Activated naive CD8-positive, alpha-beta T cell treated with anti-CD3 and anti-CD28 coated beads for 36 hours (primary cell): ENCODE measurements at regions not wholly inside any gene's neighbourhood (a gene's known extent, or its start where the extent isn't known, plus 50 kb on each side); places are given as distances from the start of the nearest gene placed in this dataset.
"Not testable (repeated sequence)": the region's sequence is repeated elsewhere in the genome, so short reads cannot be mapped to it uniquely, and the experiment has no call there.

Experiments
- DNase-seq: peaks from one replicate; pipeline ENCODE4 v3.0.0; 2021
- H3K27ac Mint-ChIP-seq: one replicate; pipeline ENCODE4 v1.8.0; 2022; ENCODE audit warnings: mild to moderate bottlenecking, moderate library complexity, mixed read lengths
- H3K27me3 Mint-ChIP-seq: one replicate; pipeline ENCODE4 v1.8.0; 2022; ENCODE audit warnings: mild to moderate bottlenecking, mixed read lengths
- H3K36me3 Mint-ChIP-seq: one replicate; pipeline ENCODE4 v1.8.0; 2021; ENCODE audit warnings: mild to moderate bottlenecking, mixed read lengths
- H3K4me1 Mint-ChIP-seq: one replicate; pipeline ENCODE4 v1.8.0; 2021; ENCODE audit warnings: mixed read lengths
- H3K4me3 Mint-ChIP-seq: one replicate; pipeline ENCODE4 v1.8.0; 2022; ENCODE audit warnings: mild to moderate bottlenecking, moderate library complexity, mixed read lengths
- H3K9me3 Mint-ChIP-seq: one replicate; pipeline ENCODE4 v1.8.0; 2022; ENCODE audit warnings: mixed read lengths

- not testable (repeated sequence) for H3K27me3 Mint-ChIP-seq, H3K9me3 Mint-ChIP-seq, H3K36me3 Mint-ChIP-seq, H3K4me1 Mint-ChIP-seq, DNase-seq, H3K4me3 Mint-ChIP-seq, H3K27ac Mint-ChIP-seq
Measured at GRCh38 chr2:156781677-156782076, 345.5 kb downstream of the GPD2 start.

GRCh38 chr2:156784020-156784701, 348.0 kb downstream of the GPD2 start:
- Mint-ChIP-seq H3K4me1 (no peaks in the 10 kb centered on the region), H3K27me3 (no peaks in the 10 kb centered on the region), H3K27ac (no peak overlapping the region), H3K4me3 (no peak overlapping the region), H3K36me3 (no peaks in the 10 kb centered on the region), H3K9me3 (no peaks in the 10 kb centered on the region)
- no peak for DNase-seq

- Mint-ChIP-seq H3K27me3 (no peaks in the 10 kb centered on the region), H3K4me1 (no peaks in the 10 kb centered on the region), H3K36me3 (no peaks in the 10 kb centered on the region), H3K9me3 (no peaks in the 10 kb centered on the region), H3K4me3 (no peak overlapping the region), H3K27ac (no peak overlapping the region)
- no peak for DNase-seq
Measured at GRCh38 chr2:156787517-156787916, 351.3 kb downstream of the GPD2 start.

- Mint-ChIP-seq H3K4me3 (no peak overlapping the region), H3K27me3 (no peaks in the 10 kb centered on the region), H3K27ac (no peak overlapping the region), H3K4me1 (no peaks in the 10 kb centered on the region), H3K36me3 (no peaks in the 10 kb centered on the region), H3K9me3 (no peaks in the 10 kb centered on the region)
- no peak for DNase-seq
Measured at GRCh38 chr2:156790343-156791037, 354.3 kb downstream of the GPD2 start.

- H3K36me3 Mint-ChIP-seq: no peaks in the 10 kb centered on the region
- H3K9me3 Mint-ChIP-seq: no peaks in the 10 kb centered on the region
- H3K27me3 Mint-ChIP-seq: no peaks in the 10 kb centered on the region
- no peak overlapping the region for H3K4me3 Mint-ChIP-seq
- H3K4me1 Mint-ChIP-seq: no peaks in the 10 kb centered on the region
- DNase-seq: no peak
- no peak overlapping the region for H3K27ac Mint-ChIP-seq
Measured at GRCh38 chr2:156792242-156792840, 356.2 kb downstream of the GPD2 start.

GRCh38 chr2:156797832-156798231, 361.7 kb downstream of the GPD2 start:
- Mint-ChIP-seq H3K27ac (no peak overlapping the region), H3K36me3 (no peaks in the 10 kb centered on the region), H3K27me3 (no peaks in the 10 kb centered on the region), H3K4me1 (no peaks in the 10 kb centered on the region), H3K9me3 (no peaks in the 10 kb centered on the region), H3K4me3 (no peak overlapping the region)
- DNase-seq: no peak

GRCh38 chr2:156800065-156800653, 364.0 kb downstream of the GPD2 start:
- no peak for DNase-seq
- Mint-ChIP-seq H3K9me3 (no peaks in the 10 kb centered on the region), H3K36me3 (no peaks in the 10 kb centered on the region), H3K27me3 (peaks cover 9% of the 10 kb centered on the region), H3K27ac (no peak overlapping the region), H3K4me1 (no peaks in the 10 kb centered on the region), H3K4me3 (no peak overlapping the region)

GRCh38 chr2:156800781-156801361, 364.7 kb downstream of the GPD2 start:
- DNase-seq: no peak
- H3K27me3 Mint-ChIP-seq: peaks cover 9% of the 10 kb centered on the region
- H3K4me1 Mint-ChIP-seq: no peaks in the 10 kb centered on the region
- no peak overlapping the region for H3K27ac Mint-ChIP-seq
- H3K36me3 Mint-ChIP-seq: no peaks in the 10 kb centered on the region
- H3K9me3 Mint-ChIP-seq: no peaks in the 10 kb centered on the region
- H3K4me3 Mint-ChIP-seq: no peak overlapping the region

- no peaks in the 10 kb centered on the region for H3K4me1 Mint-ChIP-seq
Measured at GRCh38 chr2:156803243-156803642, 367.1 kb downstream of the GPD2 start.

GRCh38 chr2:156803967-156804366, 367.8 kb downstream of the GPD2 start:
- no peak for DNase-seq
- Mint-ChIP-seq H3K36me3 (no peaks in the 10 kb centered on the region), H3K27ac (no peak overlapping the region), H3K27me3 (peaks cover 16% of the 10 kb centered on the region), H3K4me1 (no peaks in the 10 kb centered on the region), H3K9me3 (no peaks in the 10 kb centered on the region), H3K4me3 (no peak overlapping the region)

More at GRCh38 chr2:156803243-156803642, 367.1 kb downstream of the GPD2 start:
- Mint-ChIP-seq H3K27ac (no peak overlapping the region), H3K4me3 (no peak overlapping the region), H3K36me3 (no peaks in the 10 kb centered on the region), H3K27me3 (peaks cover 14% of the 10 kb centered on the region), H3K9me3 (no peaks in the 10 kb centered on the region)
- no peak for DNase-seq

- Mint-ChIP-seq H3K4me3 (no peak overlapping the region), H3K36me3 (no peaks in the 10 kb centered on the region), H3K9me3 (no peaks in the 10 kb centered on the region)
Measured at GRCh38 chr2:156810094-156810493, 373.9 kb downstream of the GPD2 start.

GRCh38 chr2:156812496-156812895, 376.3 kb downstream of the GPD2 start:
- no peak overlapping the region for H3K27ac Mint-ChIP-seq

More at GRCh38 chr2:156810094-156810493, 373.9 kb downstream of the GPD2 start:
- no peak overlapping the region for H3K27ac Mint-ChIP-seq
- peaks cover 7% of the 10 kb centered on the region for H3K27me3 Mint-ChIP-seq
- no peak for DNase-seq
- H3K4me1 Mint-ChIP-seq: no peaks in the 10 kb centered on the region

GRCh38 chr2:156817430-156817829, 381.3 kb downstream of the GPD2 start:
- H3K4me3 Mint-ChIP-seq: no peak overlapping the region
- no peak overlapping the region for H3K27ac Mint-ChIP-seq
- peaks cover 1% of the 10 kb centered on the region for H3K4me1 Mint-ChIP-seq
- H3K9me3 Mint-ChIP-seq: no peaks in the 10 kb centered on the region
- H3K36me3 Mint-ChIP-seq: no peaks in the 10 kb centered on the region
- H3K27me3 Mint-ChIP-seq: peaks cover 4% of the 10 kb centered on the region
- DNase-seq: no peak

More at GRCh38 chr2:156812496-156812895, 376.3 kb downstream of the GPD2 start:
- peaks cover 11% of the 10 kb centered on the region for H3K27me3 Mint-ChIP-seq
- no peak overlapping the region for H3K4me3 Mint-ChIP-seq
- H3K36me3 Mint-ChIP-seq: no peaks in the 10 kb centered on the region
- no peak for DNase-seq
- no peaks in the 10 kb centered on the region for H3K9me3 Mint-ChIP-seq
- no peaks in the 10 kb centered on the region for H3K4me1 Mint-ChIP-seq

GRCh38 chr2:156818221-156818620, 382.0 kb downstream of the GPD2 start:
- Mint-ChIP-seq H3K27me3 (peaks cover 4% of the 10 kb centered on the region), H3K36me3 (no peaks in the 10 kb centered on the region), H3K4me1 (peaks cover 1% of the 10 kb centered on the region), H3K27ac (no peak overlapping the region), H3K9me3 (no peaks in the 10 kb centered on the region), H3K4me3 (no peak overlapping the region)
- no peak for DNase-seq

GRCh38 chr2:156818944-156819343, 382.8 kb downstream of the GPD2 start:
- Mint-ChIP-seq H3K9me3 (no peaks in the 10 kb centered on the region), H3K36me3 (no peaks in the 10 kb centered on the region), H3K4me3 (no peak overlapping the region), H3K27ac (no peak overlapping the region), H3K4me1 (peaks cover 1% of the 10 kb centered on the region), H3K27me3 (peaks cover 4% of the 10 kb centered on the region)
- DNase-seq: no peak
